Activated CD8-positive, alpha-beta T cell treated with anti-CD3 and anti-CD28 coated beads, Interleukin-2, amount 10 ng/mL, durations not matched to agents 7 days and 5 days (primary cell): ENCODE measurements at regions not wholly inside any gene's neighbourhood (a gene's known extent, or its start where the extent isn't known, plus 50 kb on each side); places are given as distances from the start of the nearest gene placed in this dataset.
"Not testable (repeated sequence)": the region's sequence is repeated elsewhere in the genome, so short reads cannot be mapped to it uniquely, and the experiment has no call there.

Experiments
- ATAC-seq: fragments of 150-1000 bp; cut with Tn5 transposase; one replicate; pipeline ENCODE4 v1.10.0; 2021; ENCODE audit warnings: moderate library complexity
- CTCF ChIA-PET: fragments of 350-600 bp; sonication (Branson Sonifier 250); formaldehyde crosslinking; loops from one replicate; lab custom pipeline; 2021; ENCODE audit warnings: antibody characterized with exemption; lab: Charles Lee
- POLR2A ChIA-PET: fragments of 350-600 bp; sonication (Branson Sonifier 250); formaldehyde crosslinking; loops from one replicate; lab custom pipeline; 2021; ENCODE audit warnings: antibody characterized with exemption; lab: Charles Lee
- DNase-seq: peaks from one replicate; pipeline ENCODE4 v3.0.0-alpha.2; 2020
- H3K27ac Mint-ChIP-seq: one replicate; pipeline ENCODE4 v1.8.0; 2021; ENCODE audit warnings: mild to moderate bottlenecking, mixed read lengths
- H3K27me3 Mint-ChIP-seq: one replicate; pipeline ENCODE4 v1.8.0; 2021; ENCODE audit warnings: low read depth, mixed read lengths
- H3K36me3 Mint-ChIP-seq: one replicate; pipeline ENCODE4 v1.8.0; 2021; ENCODE audit warnings: low read depth, mixed read lengths
- H3K4me1 Mint-ChIP-seq: one replicate; pipeline ENCODE4 v1.8.0; 2021; ENCODE audit warnings: low read depth, mixed read lengths
- H3K4me3 Mint-ChIP-seq: one replicate; pipeline ENCODE4 v1.8.0; 2021; ENCODE audit warnings: mild to moderate bottlenecking, mixed read lengths
- H3K9me3 Mint-ChIP-seq: one replicate; pipeline ENCODE4 v1.8.0; 2022; ENCODE audit warnings: mixed read lengths; ENCODE audit not compliant: insufficient read depth

- H3K27ac Mint-ChIP-seq, result no peak overlapping the region
- POLR2A ChIA-PET, result no interaction called here
- H3K9me3 Mint-ChIP-seq, result peaks cover 15% of the 10 kb centered on the region
- CTCF ChIA-PET, result no interaction called here
- no peaks in the 10 kb centered on the region for H3K36me3 Mint-ChIP-seq
- DNase-seq (no peak), ATAC-seq (no peak)
- no peaks in the 10 kb centered on the region for H3K4me1 Mint-ChIP-seq
- H3K4me3 Mint-ChIP-seq, result no peak overlapping the region
- H3K27me3 Mint-ChIP-seq, result no peaks in the 10 kb centered on the region
These were observed 434.8 kb upstream of the HTR1E start for GRCh38 chr6:86502497-86502896.

- ATAC-seq, result no peak
These were observed 437.3 kb upstream of the HTR1E start for GRCh38 chr6:86500035-86500434.

GRCh38 chr6:86489042-86489441 lies 448.3 kb upstream of the HTR1E start:
- CTCF ChIA-PET, H3K36me3 Mint-ChIP-seq, ATAC-seq, H3K27me3 Mint-ChIP-seq, H3K27ac Mint-ChIP-seq, H3K4me1 Mint-ChIP-seq, POLR2A ChIA-PET, H3K9me3 Mint-ChIP-seq, DNase-seq, H3K4me3 Mint-ChIP-seq: not testable (repeated sequence)

More at GRCh38 chr6:86500035-86500434, 437.3 kb upstream of the HTR1E start:
- H3K9me3 Mint-ChIP-seq, result peaks cover 7% of the 10 kb centered on the region
- H3K4me1 Mint-ChIP-seq, result no peaks in the 10 kb centered on the region
- no peaks in the 10 kb centered on the region for H3K27me3 Mint-ChIP-seq
- ChIA-PET POLR2A (no interaction called here), CTCF (no interaction called here)
- no peak overlapping the region for H3K4me3 Mint-ChIP-seq
- no peak for DNase-seq
- H3K27ac Mint-ChIP-seq, result no peak overlapping the region
- H3K36me3 Mint-ChIP-seq, result no peaks in the 10 kb centered on the region

- H3K9me3 Mint-ChIP-seq, result no peaks in the 10 kb centered on the region
- no peak overlapping the region for H3K27ac Mint-ChIP-seq
- DNase-seq, result no peak
- ChIA-PET CTCF (no interaction called here), POLR2A (no interaction called here)
- H3K4me1 Mint-ChIP-seq, result no peaks in the 10 kb centered on the region
- no peaks in the 10 kb centered on the region for H3K36me3 Mint-ChIP-seq
- H3K4me3 Mint-ChIP-seq, result no peak overlapping the region
- no peak for ATAC-seq
- H3K27me3 Mint-ChIP-seq, result no peaks in the 10 kb centered on the region
These were observed 449.6 kb upstream of the HTR1E start for GRCh38 chr6:86487660-86488221.

GRCh38 chr6:86478316-86478715 lies 459.0 kb upstream of the HTR1E start:
- CTCF ChIA-PET, H3K4me3 Mint-ChIP-seq, H3K27ac Mint-ChIP-seq, ATAC-seq, H3K9me3 Mint-ChIP-seq, H3K4me1 Mint-ChIP-seq, POLR2A ChIA-PET, DNase-seq, H3K27me3 Mint-ChIP-seq, H3K36me3 Mint-ChIP-seq: not testable (repeated sequence)

- no peak overlapping the region for H3K27ac Mint-ChIP-seq
- H3K4me3 Mint-ChIP-seq, result no peak overlapping the region
- no peaks in the 10 kb centered on the region for H3K27me3 Mint-ChIP-seq
- ChIA-PET POLR2A (no interaction called here), CTCF (no interaction called here)
- no peaks in the 10 kb centered on the region for H3K9me3 Mint-ChIP-seq
- ATAC-seq (no peak), DNase-seq (no peak)
- no peaks in the 10 kb centered on the region for H3K4me1 Mint-ChIP-seq
- no peaks in the 10 kb centered on the region for H3K36me3 Mint-ChIP-seq
These were observed 459.7 kb upstream of the HTR1E start for GRCh38 chr6:86477500-86478148.

GRCh38 chr6:86476311-86476710 lies 461.0 kb upstream of the HTR1E start:
- H3K4me1 Mint-ChIP-seq, result no peaks in the 10 kb centered on the region
- no peaks in the 10 kb centered on the region for H3K27me3 Mint-ChIP-seq
- H3K27ac Mint-ChIP-seq, result no peak overlapping the region
- no peaks in the 10 kb centered on the region for H3K36me3 Mint-ChIP-seq
- DNase-seq, result no peak
- no peak for ATAC-seq
- H3K9me3 Mint-ChIP-seq, result peaks cover 3% of the 10 kb centered on the region
- POLR2A ChIA-PET, result no interaction called here
- CTCF ChIA-PET, result no interaction called here
- no peak overlapping the region for H3K4me3 Mint-ChIP-seq

GRCh38 chr6:86474081-86474480 lies 463.2 kb upstream of the HTR1E start:
- DNase-seq, result no peak
- Mint-ChIP-seq H3K36me3 (no peaks in the 10 kb centered on the region), H3K27ac (no peak overlapping the region), H3K27me3 (no peaks in the 10 kb centered on the region), H3K4me1 (no peaks in the 10 kb centered on the region), H3K9me3 (peaks cover 3% of the 10 kb centered on the region), H3K4me3 (no peak overlapping the region)
- ATAC-seq, result no peak
- CTCF ChIA-PET, result no interaction called here
- POLR2A ChIA-PET, result no interaction called here

- H3K36me3 Mint-ChIP-seq, result no peaks in the 10 kb centered on the region
- peaks cover 3% of the 10 kb centered on the region for H3K9me3 Mint-ChIP-seq
- no peak overlapping the region for H3K27ac Mint-ChIP-seq
- no peak overlapping the region for H3K4me3 Mint-ChIP-seq
- POLR2A ChIA-PET, result no interaction called here
- ATAC-seq (no peak), DNase-seq (no peak)
- CTCF ChIA-PET, result no interaction called here
- no peaks in the 10 kb centered on the region for H3K4me1 Mint-ChIP-seq
- no peaks in the 10 kb centered on the region for H3K27me3 Mint-ChIP-seq
These were observed 465.5 kb upstream of the HTR1E start for GRCh38 chr6:86471791-86472190.

- DNase-seq (no peak), ATAC-seq (no peak)
- H3K9me3 Mint-ChIP-seq, result no peaks in the 10 kb centered on the region
- H3K27me3 Mint-ChIP-seq, result no peaks in the 10 kb centered on the region
- CTCF ChIA-PET, result no interaction called here
- no peaks in the 10 kb centered on the region for H3K36me3 Mint-ChIP-seq
- H3K27ac Mint-ChIP-seq, result no peak overlapping the region
- no peaks in the 10 kb centered on the region for H3K4me1 Mint-ChIP-seq
- no peak overlapping the region for H3K4me3 Mint-ChIP-seq
- POLR2A ChIA-PET, result no interaction called here
These were observed 477.4 kb upstream of the HTR1E start for GRCh38 chr6:86459978-86460377.

GRCh38 chr6:86456821-86457220 lies 480.5 kb upstream of the HTR1E start:
- POLR2A ChIA-PET, result no interaction called here
- Mint-ChIP-seq H3K27me3 (no peaks in the 10 kb centered on the region), H3K27ac (no peak overlapping the region), H3K36me3 (no peaks in the 10 kb centered on the region), H3K9me3 (no peaks in the 10 kb centered on the region), H3K4me1 (no peaks in the 10 kb centered on the region), H3K4me3 (no peak overlapping the region)
- ATAC-seq (no peak), DNase-seq (no peak)
- CTCF ChIA-PET, result no interaction called here

- no peak overlapping the region for H3K27ac Mint-ChIP-seq
- POLR2A ChIA-PET, result no interaction called here
- H3K36me3 Mint-ChIP-seq, result no peaks in the 10 kb centered on the region
- H3K4me3 Mint-ChIP-seq, result no peak overlapping the region
- DNase-seq (no peak), ATAC-seq (no peak)
- no peaks in the 10 kb centered on the region for H3K9me3 Mint-ChIP-seq
- H3K4me1 Mint-ChIP-seq, result no peaks in the 10 kb centered on the region
- H3K27me3 Mint-ChIP-seq, result no peaks in the 10 kb centered on the region
- CTCF ChIA-PET, result no interaction called here
These were observed 484.1 kb upstream of the HTR1E start for GRCh38 chr6:86453232-86453631.

GRCh38 chr6:86448398-86448797 lies 488.9 kb upstream of the HTR1E start:
- Mint-ChIP-seq H3K4me3 (no peak overlapping the region), H3K9me3 (no peaks in the 10 kb centered on the region), H3K27me3 (no peaks in the 10 kb centered on the region), H3K4me1 (no peaks in the 10 kb centered on the region), H3K27ac (no peak overlapping the region), H3K36me3 (no peaks in the 10 kb centered on the region)
- CTCF ChIA-PET, result no interaction called here
- ATAC-seq, result no peak
- POLR2A ChIA-PET, result no interaction called here
- DNase-seq, result no peak
